ENCODE measurements at regions not wholly inside any gene's neighbourhood (a gene's known extent, or its start where the extent isn't known, plus 50 kb on each side); places are given as distances from the start of the nearest gene placed in this dataset.

GRCh38 chr9:82385633-82386032, 397.1 kb downstream of the SPATA31D1 start:
- no peak for TF ChIP-seq CTCF (IDR thresholded peaks at IDR 0.05; ENCODE audit: low read depth, low read length)
- H3K4me3 ChIP-seq (ENCODE audit: low read depth, low read length), result no peak overlapping the region

GRCh38 chr9:82397534-82397933, 409.0 kb downstream of the SPATA31D1 start:
- H3K4me3 ChIP-seq (ENCODE audit: low read depth, low read length), result no peak overlapping the region
- no peak for TF ChIP-seq CTCF (IDR thresholded peaks at IDR 0.05; ENCODE audit: low read depth, low read length)

GRCh38 chr9:82404196-82404870, 415.8 kb downstream of the SPATA31D1 start:
- no peak overlapping the region for H3K4me3 ChIP-seq (ENCODE audit: low read depth, low read length)
- TF ChIP-seq CTCF (IDR thresholded peaks at IDR 0.05; ENCODE audit: low read depth, low read length), result no peak

GRCh38 chr9:82404881-82405280, 416.3 kb downstream of the SPATA31D1 start:
- no peak for TF ChIP-seq CTCF (IDR thresholded peaks at IDR 0.05; ENCODE audit: low read depth, low read length)
- H3K4me3 ChIP-seq (ENCODE audit: low read depth, low read length), result no peak overlapping the region

- TF ChIP-seq CTCF (IDR thresholded peaks at IDR 0.05; ENCODE audit: low read depth, low read length), result no peak
- H3K4me3 ChIP-seq (ENCODE audit: low read depth, low read length), result no peak overlapping the region
Observed at GRCh38 chr9:82406456-82407085, 418.0 kb downstream of the SPATA31D1 start.

GRCh38 chr9:82410306-82410705, 421.7 kb downstream of the SPATA31D1 start:
- no peak overlapping the region for H3K4me3 ChIP-seq (ENCODE audit: low read depth, low read length)
- TF ChIP-seq CTCF (IDR thresholded peaks at IDR 0.05; ENCODE audit: low read depth, low read length), result no peak

GRCh38 chr9:82410866-82411265, 422.3 kb downstream of the SPATA31D1 start:
- no peak for TF ChIP-seq CTCF (IDR thresholded peaks at IDR 0.05; ENCODE audit: low read depth, low read length)
- H3K4me3 ChIP-seq (ENCODE audit: low read depth, low read length), result no peak overlapping the region

All from WI38 (cell line).